ENCODE measurements at regions not wholly inside any gene's neighbourhood (a gene's known extent, or its start where the extent isn't known, plus 50 kb on each side); places are given as distances from the start of the nearest gene placed in this dataset.
"Not testable (repeated sequence)": the region's sequence is repeated elsewhere in the genome, so short reads cannot be mapped to it uniquely, and the experiment has no call there.

DNA sequence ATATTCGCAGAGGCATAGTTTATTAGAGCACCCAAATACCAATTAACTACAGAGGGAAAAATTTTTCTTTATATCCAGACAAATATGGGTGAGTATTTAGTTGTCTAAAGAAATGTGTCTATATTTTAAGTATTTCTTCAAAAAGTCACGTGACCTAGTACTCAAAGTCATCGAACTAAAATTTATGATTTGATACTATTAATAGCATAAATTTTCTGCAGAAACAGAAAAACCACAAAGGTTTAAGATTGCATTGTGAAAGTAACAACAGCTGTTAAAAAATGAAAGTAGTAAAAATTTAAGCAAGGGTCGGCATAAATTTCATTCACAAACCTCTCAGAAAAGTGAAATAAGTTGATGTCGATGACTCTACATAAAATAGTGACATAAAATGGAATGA, 323.9 kb upstream of the RORB start:
- no CpG with 5 or more reads among the region's 5 CpGs for WGBS (ENCODE audit: insufficient coverage)
- no peak overlapping the region for H3K4me3 Mint-ChIP-seq
- CTCF ChIA-PET: no interaction called here

DNA sequence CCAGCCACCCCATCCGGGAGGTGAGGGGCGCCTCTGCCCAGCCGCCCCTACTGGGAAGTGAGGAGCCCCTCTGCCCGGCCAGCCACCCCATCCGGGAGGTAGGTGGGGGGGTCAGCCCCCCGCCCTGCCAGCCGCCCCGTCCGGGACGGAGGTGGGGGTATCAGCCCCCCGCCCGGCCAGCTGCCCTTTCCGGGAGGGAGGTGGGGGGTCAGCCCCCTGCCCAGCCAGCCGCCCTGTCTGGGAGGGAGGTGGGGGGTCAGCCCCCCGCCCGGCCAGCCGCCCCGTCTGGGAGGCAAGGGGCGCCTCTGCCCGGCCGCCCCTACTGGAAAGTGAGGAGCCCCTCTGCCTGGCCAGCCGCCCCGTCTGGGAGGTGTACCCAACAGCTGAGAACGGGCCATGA, 299.4 kb upstream of the RORB start:
- H3K27me3 ChIP-seq (replicated peaks in 1 of 4; ENCODE audit: control extremely low read depth in 1 of 4, control insufficient read depth in 3 of 4, insufficient read depth in 4 of 4, low read length in 3 of 4); H3K9me3 Mint-ChIP-seq (ENCODE audit: insufficient read depth); H3K36me3 ChIP-seq (replicated peaks in 1 of 2; ENCODE audit: control extremely low read depth in 1 of 2, control insufficient read depth in 1 of 2, extremely low read depth in 1 of 2, insufficient read depth in 2 of 2, low read length in 1 of 2); H3K9ac ChIP-seq (ENCODE audit: low read length); H3K4me1 ChIP-seq (ENCODE audit: control insufficient read depth in 2 of 2, insufficient read depth in 2 of 2, low read length in 2 of 2); H3K27ac ChIP-seq (ENCODE audit: low read length in 2 of 2); H2AFZ ChIP-seq (ENCODE audit: insufficient read depth, low read depth, low read length, poor library complexity, severe bottlenecking); H3K79me2 ChIP-seq (ENCODE audit: control insufficient read depth, insufficient read depth, low read length); H3K27ac Mint-ChIP-seq; H3K27me3 Mint-ChIP-seq; POLR2A ChIA-PET; H3K9me3 ChIP-seq (ENCODE audit: control extremely low read depth in 1 of 3, control insufficient read depth in 2 of 3, insufficient read depth in 1 of 3, low read length in 2 of 3); H3K4me1 Mint-ChIP-seq; H3K4me3 Mint-ChIP-seq; ATAC-seq (ENCODE audit: low read depth); intact Hi-C loops (cut with micrococcal nuclease); DNase-seq; H3K4me3 ChIP-seq (ENCODE audit: control extremely low read depth in 1 of 5, extremely low read depth in 1 of 5, insufficient read depth in 1 of 5, low read depth in 2 of 5, low read length in 4 of 5); H3K4me2 ChIP-seq (replicated peaks; ENCODE audit: low read depth, low read length, poor library complexity, severe bottlenecking); CTCF ChIA-PET; H4K20me1 ChIP-seq (ENCODE audit: control insufficient read depth, insufficient read depth, low read length, poor library complexity, severe bottlenecking): not testable (repeated sequence)
- 96% methylated on average over 14 of the region's 24 CpGs for WGBS (ENCODE audit: insufficient coverage)

More for the DNA sequence above, 323.9 kb upstream of the RORB start:
- Mint-ChIP-seq H3K9me3 (ENCODE audit: insufficient read depth) (no peaks in the 10 kb centered on the region), H3K4me1 (peaks cover 6% of the 10 kb centered on the region), H3K27ac (no peak overlapping the region), H3K27me3 (no peaks in the 10 kb centered on the region)
- ATAC-seq (ENCODE audit: low read depth) (no peak), DNase-seq (no peak)
- TF ChIP-seq EZH2 (IDR thresholded peaks at IDR 0.05; ENCODE audit: borderline replicate concordance, insufficient read depth, low read depth, low read length, poor library complexity, severe bottlenecking): no peak
- TF ChIP-seq, protein P1, sequence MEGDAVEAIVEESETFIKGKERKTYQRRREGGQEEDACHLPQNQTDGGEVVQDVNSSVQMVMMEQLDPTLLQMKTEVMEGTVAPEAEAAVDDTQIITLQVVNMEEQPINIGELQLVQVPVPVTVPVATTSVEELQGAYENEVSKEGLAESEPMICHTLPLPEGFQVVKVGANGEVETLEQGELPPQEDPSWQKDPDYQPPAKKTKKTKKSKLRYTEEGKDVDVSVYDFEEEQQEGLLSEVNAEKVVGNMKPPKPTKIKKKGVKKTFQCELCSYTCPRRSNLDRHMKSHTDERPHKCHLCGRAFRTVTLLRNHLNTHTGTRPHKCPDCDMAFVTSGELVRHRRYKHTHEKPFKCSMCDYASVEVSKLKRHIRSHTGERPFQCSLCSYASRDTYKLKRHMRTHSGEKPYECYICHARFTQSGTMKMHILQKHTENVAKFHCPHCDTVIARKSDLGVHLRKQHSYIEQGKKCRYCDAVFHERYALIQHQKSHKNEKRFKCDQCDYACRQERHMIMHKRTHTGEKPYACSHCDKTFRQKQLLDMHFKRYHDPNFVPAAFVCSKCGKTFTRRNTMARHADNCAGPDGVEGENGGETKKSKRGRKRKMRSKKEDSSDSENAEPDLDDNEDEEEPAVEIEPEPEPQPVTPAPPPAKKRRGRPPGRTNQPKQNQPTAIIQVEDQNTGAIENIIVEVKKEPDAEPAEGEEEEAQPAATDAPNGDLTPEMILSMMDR (IDR thresholded peaks at IDR 0.05): no peak
- POLR2A ChIA-PET: no interaction called here
- Histone ChIP-seq H3K27me3 (replicated peaks in 1 of 4; ENCODE audit: control extremely low read depth in 1 of 4, control insufficient read depth in 3 of 4, insufficient read depth in 4 of 4, low read length in 3 of 4) (no peaks in the 10 kb centered on the region), H3K79me2 (ENCODE audit: control insufficient read depth, insufficient read depth, low read length) (no peaks in the 10 kb centered on the region), H2AFZ (ENCODE audit: insufficient read depth, low read depth, low read length, poor library complexity, severe bottlenecking) (no peak overlapping the region), H3K9ac (ENCODE audit: low read length) (no peak overlapping the region), H3K27ac (ENCODE audit: low read length in 2 of 2) (no peak overlapping the region), H3K4me1 (ENCODE audit: control insufficient read depth in 2 of 2, insufficient read depth in 2 of 2, low read length in 2 of 2) (no peaks in the 10 kb centered on the region), H3K4me2 (replicated peaks; ENCODE audit: low read depth, low read length, poor library complexity, severe bottlenecking) (peak overlapping the region; percentile 3), H3K36me3 (replicated peaks in 1 of 2; ENCODE audit: control extremely low read depth in 1 of 2, control insufficient read depth in 1 of 2, extremely low read depth in 1 of 2, insufficient read depth in 2 of 2, low read length in 1 of 2) (no peaks in the 10 kb centered on the region), H3K4me3 (ENCODE audit: control extremely low read depth in 1 of 5, extremely low read depth in 1 of 5, insufficient read depth in 1 of 5, low read depth in 2 of 5, low read length in 4 of 5) (no peak overlapping the region), H4K20me1 (ENCODE audit: control insufficient read depth, insufficient read depth, low read length, poor library complexity, severe bottlenecking) (no peaks in the 10 kb centered on the region), H3K9me3 (ENCODE audit: control extremely low read depth in 1 of 3, control insufficient read depth in 2 of 3, insufficient read depth in 1 of 3, low read length in 2 of 3) (no peaks in the 10 kb centered on the region)
- intact Hi-C loops (cut with micrococcal nuclease): no loop called here
